ENCODE measurements at regions not wholly inside any gene's neighbourhood (a gene's known extent, or its start where the extent isn't known, plus 50 kb on each side); places are given as distances from the start of the nearest gene placed in this dataset.

DNA sequence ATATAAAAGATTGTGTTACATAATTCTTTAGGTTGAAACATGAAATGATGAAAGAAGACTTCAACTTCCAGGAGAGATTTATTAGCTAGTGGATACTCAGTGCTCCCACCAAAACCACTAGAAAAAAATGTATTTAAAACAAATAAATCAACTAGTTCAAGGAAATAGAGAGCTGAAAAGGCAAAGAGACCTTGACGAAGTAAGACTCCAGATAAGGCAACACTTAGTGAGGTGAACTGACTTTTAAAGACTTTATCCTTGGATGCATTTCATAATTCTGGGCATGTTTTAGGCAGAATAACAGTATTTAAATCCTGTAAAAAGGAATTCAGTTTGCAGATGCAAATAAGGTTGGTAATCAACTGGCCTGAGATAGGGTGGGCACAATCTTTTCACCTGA, 1150.7 kb downstream of the FSCB start:
- no peak for TF ChIP-seq CTCF (IDR thresholded peaks at IDR 0.05; ENCODE audit: low read depth, low read length)
- TF ChIP-seq POLR2A (IDR thresholded peaks at IDR 0.05; ENCODE audit: extremely low read depth, insufficient read length) = no peak
- no peak for TF ChIP-seq MYC (IDR thresholded peaks at IDR 0.05; ENCODE audit: low read depth, low read length)

Data from NB4 (cell line).